22Rv1 (cell line): ENCODE measurements at regions not wholly inside any gene's neighbourhood (a gene's known extent, or its start where the extent isn't known, plus 50 kb on each side); places are given as distances from the start of the nearest gene placed in this dataset.

Experiments used
- ZFX ChIP-seq: fragments of 450-650 bp; IDR thresholded peaks from 2 replicates; pipeline ENCODE4 v1.6.1; 2017; ENCODE audit warnings: antibody characterized with exemption, borderline replicate concordance
- TF ChIP-seq, protein P1 (sequence below): fragments of 450-650 bp; IDR thresholded peaks from 2 replicates; pipeline ENCODE4 v1.5.1; 2017; ENCODE audit warnings: mild to moderate bottlenecking

GRCh38 chr12:88973998-88974397, 378.3 kb downstream of the DUSP6 start:
- TF ChIP-seq, protein P1, sequence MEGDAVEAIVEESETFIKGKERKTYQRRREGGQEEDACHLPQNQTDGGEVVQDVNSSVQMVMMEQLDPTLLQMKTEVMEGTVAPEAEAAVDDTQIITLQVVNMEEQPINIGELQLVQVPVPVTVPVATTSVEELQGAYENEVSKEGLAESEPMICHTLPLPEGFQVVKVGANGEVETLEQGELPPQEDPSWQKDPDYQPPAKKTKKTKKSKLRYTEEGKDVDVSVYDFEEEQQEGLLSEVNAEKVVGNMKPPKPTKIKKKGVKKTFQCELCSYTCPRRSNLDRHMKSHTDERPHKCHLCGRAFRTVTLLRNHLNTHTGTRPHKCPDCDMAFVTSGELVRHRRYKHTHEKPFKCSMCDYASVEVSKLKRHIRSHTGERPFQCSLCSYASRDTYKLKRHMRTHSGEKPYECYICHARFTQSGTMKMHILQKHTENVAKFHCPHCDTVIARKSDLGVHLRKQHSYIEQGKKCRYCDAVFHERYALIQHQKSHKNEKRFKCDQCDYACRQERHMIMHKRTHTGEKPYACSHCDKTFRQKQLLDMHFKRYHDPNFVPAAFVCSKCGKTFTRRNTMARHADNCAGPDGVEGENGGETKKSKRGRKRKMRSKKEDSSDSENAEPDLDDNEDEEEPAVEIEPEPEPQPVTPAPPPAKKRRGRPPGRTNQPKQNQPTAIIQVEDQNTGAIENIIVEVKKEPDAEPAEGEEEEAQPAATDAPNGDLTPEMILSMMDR, result no peak
- TF ChIP-seq ZFX, result no peak
